Skin epidermis (tissue), 12 donors: ENCODE measurements at regions not wholly inside any gene's neighbourhood (a gene's known extent, or its start where the extent isn't known, plus 50 kb on each side); places are given as distances from the start of the nearest gene placed in this dataset.
"Not testable (repeated sequence)": the region's sequence is repeated elsewhere in the genome, so short reads cannot be mapped to it uniquely, and the experiment has no call there.

Experiments
- H3K27ac ChIP-seq, 21 experiments: fragments of 200-600 bp; sonication (generic) in 11 of 21; one replicate each; pipeline ENCODE4 v1.5.0; 2020; ENCODE audit warnings: mild to moderate bottlenecking in 3 of 21, inconsistent platforms in 2 of 21, moderate library complexity in 2 of 21
- H3K4me3 ChIP-seq, 7 experiments: fragments of 200-600 bp; sonication (generic) in 2 of 7; one replicate each; pipeline ENCODE4 v1.5.0; 2020; ENCODE audit warnings: inconsistent platforms in 2 of 7, mild to moderate bottlenecking in 2 of 7, moderate library complexity in 1 of 7

- H3K4me3 ChIP-seq, H3K27ac ChIP-seq: not testable (repeated sequence)
Observed at GRCh38 chr5:92011845-92012244, 628.7 kb upstream of the ARRDC3 start.

GRCh38 chr5:92003806-92004205, 620.7 kb upstream of the ARRDC3 start:
- no peak overlapping the region for H3K4me3 ChIP-seq
- H3K27ac ChIP-seq = no peak overlapping the region

DNA sequence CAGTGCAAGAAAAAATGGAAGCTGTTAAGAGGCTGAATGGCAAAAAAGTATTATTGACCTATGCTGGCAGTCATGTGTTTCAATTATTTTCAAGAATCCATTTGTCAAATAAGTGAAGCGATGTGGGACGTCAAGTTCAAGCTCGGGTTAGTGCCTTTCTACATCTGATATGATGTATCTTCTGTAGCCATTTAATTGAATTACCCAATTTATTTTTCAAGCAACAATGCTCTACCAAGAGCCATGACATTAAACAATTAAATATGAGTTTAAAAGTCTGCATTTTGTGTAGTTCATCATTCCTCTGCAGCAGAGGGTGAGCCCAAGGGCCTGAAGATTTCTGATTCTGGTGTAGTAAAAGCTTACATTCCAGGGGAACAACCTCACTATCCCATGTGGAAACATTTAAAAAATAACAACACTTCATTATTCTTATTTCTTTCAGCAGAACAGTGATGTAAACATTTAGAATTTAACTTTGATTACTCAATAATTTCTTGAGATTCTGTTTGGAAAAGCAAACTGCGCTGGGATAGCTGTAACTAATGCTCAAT, 619.7 kb upstream of the ARRDC3 start:
- no peak overlapping the region for H3K4me3 ChIP-seq
- no peak overlapping the region for H3K27ac ChIP-seq

- H3K27ac ChIP-seq = no peak overlapping the region
- H3K4me3 ChIP-seq = no peak overlapping the region
Observed at GRCh38 chr5:91998774-91999173, 615.7 kb upstream of the ARRDC3 start.

- no peak overlapping the region for H3K27ac ChIP-seq
- H3K4me3 ChIP-seq = no peak overlapping the region
Observed at GRCh38 chr5:91983869-91984268, 600.8 kb upstream of the ARRDC3 start.

DNA sequence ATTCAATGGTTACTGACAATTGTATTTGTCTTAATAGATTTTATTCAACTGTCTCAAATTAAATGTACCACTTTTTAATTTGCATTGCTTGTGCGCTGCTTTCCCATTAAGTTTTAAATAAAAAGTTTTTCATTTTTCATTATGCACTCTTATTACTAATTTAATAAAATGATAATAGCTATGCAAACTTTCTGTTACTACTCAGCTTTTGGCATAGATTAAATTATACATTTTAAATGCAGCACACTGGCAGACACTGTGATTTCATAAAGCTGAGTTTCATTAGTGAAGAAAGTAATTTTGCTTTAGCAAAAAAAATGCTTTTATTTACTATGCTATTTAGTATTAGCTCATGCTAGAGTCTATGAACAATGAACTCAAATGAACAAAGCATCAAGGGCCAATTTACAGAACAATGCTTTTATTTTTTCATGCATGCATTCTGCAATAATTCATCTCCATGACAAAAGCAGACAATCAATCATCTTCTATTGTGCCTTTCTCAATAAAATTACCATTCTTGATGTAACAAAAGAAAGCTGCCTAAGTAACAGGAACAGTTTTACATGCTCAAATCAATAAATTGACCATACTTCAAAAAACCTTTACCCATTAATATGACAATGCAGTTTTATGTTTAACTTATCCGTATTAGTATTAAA, 595.2 kb upstream of the ARRDC3 start:
- no peak overlapping the region for H3K4me3 ChIP-seq
- H3K27ac ChIP-seq = no peak overlapping the region

DNA sequence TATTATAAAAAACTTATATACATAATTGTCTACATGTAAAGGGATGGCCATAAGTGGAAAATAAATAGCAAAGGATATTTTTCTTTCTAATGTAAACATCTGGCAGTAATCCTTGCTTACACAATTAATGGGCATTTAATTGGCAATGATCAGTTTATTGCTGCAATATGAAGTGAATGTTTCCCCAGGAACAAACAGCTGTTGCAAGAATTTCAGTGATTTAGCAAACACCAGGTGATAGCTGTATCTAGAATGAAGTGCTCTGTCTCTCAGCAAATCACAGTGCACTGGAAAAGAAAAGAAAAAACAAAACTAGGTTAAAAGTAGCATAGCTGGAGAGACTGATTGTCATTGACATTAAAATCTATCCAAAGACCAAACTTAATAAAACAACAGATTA, 594.5 kb upstream of the ARRDC3 start:
- Histone ChIP-seq H3K27ac (no peak overlapping the region), H3K4me3 (no peak overlapping the region)

DNA sequence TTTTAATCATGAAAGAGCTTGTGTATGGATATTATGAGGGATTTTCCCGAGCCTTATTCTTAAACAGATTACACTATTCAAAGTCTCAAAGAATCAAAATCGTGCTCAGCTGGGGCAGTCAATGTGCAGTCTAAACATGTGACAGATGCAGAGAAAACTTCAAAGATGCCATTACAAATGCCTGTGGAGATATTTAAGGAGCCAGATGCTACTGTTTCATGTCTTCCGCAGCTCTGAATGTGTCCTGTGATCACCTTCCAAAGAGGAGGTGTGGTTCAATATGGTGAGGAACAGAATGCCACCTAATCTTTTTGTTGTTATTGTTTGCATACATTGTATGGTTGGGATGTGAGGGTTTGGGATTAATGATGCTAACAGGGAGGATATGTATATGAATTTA, 593.3 kb upstream of the ARRDC3 start:
- H3K4me3 ChIP-seq = no peak overlapping the region
- no peak overlapping the region for H3K27ac ChIP-seq

- Histone ChIP-seq H3K27ac (no peak overlapping the region), H3K4me3 (no peak overlapping the region)
Observed at GRCh38 chr5:91963166-91963565, 580.0 kb upstream of the ARRDC3 start.

- no peak overlapping the region for H3K27ac ChIP-seq
- H3K4me3 ChIP-seq = no peak overlapping the region
Observed at GRCh38 chr5:91957666-91958065, 574.5 kb upstream of the ARRDC3 start.

DNA sequence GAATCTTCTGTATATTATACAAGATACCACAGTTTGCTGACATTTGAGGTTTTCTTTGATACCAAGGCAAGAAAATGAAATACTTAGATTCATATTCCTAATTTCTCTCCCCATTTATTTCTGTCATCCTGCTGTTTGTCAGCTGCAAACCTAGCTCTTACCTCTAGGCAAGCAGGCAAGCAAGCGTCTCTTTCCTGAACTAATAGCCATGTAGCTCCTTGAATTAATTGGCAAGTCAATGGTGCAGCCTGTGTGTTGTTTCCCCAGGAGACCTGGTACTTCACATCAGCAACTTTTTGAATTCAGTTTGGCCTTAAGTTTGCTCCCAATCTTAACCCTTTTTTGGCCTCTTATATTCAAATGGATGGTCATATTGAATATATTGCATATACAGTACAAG, 573.6 kb upstream of the ARRDC3 start:
- Histone ChIP-seq H3K4me3 (no peak overlapping the region), H3K27ac (no peak overlapping the region)

- Histone ChIP-seq H3K4me3 (no peak overlapping the region), H3K27ac (no peak overlapping the region)
Observed at GRCh38 chr5:91955610-91956009, 572.5 kb upstream of the ARRDC3 start.

DNA sequence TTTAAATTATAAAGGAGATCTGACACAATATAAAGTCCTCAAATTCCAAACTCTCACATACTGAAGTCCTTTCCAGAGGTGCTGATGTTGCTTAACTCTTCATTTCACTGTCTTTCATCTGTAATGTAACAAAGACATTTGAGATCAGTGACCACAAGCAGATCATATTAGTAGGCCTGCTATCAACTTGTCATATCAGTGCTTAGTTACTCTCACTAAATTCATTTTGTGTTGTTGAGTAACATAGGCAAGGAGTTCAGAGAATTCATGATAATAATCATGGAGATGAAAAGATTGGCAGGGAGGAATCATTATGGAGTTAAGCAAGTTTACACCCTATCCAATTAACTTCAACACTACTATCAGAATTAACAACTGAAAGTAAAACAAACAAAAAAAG, 571.0 kb upstream of the ARRDC3 start:
- no peak overlapping the region for H3K27ac ChIP-seq

GRCh38 chr5:91950328-91950727, 567.2 kb upstream of the ARRDC3 start:
- no peak overlapping the region for H3K27ac ChIP-seq
- no peak overlapping the region for H3K4me3 ChIP-seq

More for the DNA sequence above, 571.0 kb upstream of the ARRDC3 start:
- no peak overlapping the region for H3K4me3 ChIP-seq

DNA sequence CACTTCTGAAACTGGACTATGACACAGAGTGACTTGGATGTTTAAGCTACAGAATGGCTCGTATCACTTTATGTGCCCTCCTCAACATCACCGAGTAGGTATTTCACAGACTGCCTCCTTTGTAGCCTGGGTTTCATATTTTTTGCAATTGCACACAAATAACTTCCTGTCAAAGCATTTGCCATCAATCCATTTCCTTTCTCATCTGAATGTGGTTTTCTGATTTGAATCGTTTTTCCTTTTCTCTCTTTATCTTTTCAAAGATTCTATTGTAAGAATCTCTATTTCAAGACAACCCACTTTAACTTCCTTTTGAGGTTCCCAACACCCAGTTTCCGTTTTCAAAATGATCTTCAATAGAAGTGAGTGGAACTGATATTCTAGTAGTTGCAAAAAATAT, 563.8 kb upstream of the ARRDC3 start:
- Histone ChIP-seq H3K4me3 (no peak overlapping the region), H3K27ac (no peak overlapping the region)

DNA sequence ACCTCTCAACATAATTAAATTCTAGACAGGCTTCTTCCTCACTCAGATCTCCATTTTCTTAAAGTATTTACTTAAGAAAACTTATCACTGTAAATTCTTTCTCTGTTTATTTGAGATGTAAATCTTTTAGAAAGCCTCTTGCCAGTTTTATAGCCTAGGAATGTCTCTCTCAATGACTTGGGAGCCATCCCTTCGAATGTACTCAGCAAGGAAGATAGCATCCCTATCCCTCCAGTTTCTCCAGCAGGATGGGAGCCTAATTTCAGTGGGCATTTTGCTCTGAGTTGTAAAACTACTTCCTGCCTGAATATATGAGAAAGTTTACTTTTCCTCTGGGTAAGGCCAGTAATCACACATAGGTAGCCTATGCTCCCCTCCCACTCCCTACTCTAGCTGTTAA, 558.5 kb upstream of the ARRDC3 start:
- H3K27ac ChIP-seq = no peak overlapping the region
- no peak overlapping the region for H3K4me3 ChIP-seq

DNA sequence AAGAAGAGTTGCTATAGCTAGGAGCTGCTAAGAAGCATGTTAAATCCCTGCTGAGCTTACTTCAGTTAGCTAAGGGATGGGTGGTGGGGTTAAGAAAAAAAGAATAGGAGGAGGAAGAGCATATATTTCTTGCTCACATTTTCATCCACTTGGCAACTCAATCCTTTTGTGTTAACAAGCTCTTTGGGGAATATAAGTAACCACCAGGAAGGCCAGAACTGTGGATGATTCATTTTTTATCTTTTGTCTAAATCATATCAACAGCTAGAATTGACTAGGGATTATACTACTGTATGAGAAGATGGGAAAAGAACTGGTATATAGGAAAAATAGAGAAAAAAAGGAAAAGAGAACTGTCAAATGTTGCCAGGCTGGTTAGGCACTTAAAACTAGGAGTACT, 555.3 kb upstream of the ARRDC3 start:
- Histone ChIP-seq H3K27ac (no peak overlapping the region), H3K4me3 (no peak overlapping the region)

DNA sequence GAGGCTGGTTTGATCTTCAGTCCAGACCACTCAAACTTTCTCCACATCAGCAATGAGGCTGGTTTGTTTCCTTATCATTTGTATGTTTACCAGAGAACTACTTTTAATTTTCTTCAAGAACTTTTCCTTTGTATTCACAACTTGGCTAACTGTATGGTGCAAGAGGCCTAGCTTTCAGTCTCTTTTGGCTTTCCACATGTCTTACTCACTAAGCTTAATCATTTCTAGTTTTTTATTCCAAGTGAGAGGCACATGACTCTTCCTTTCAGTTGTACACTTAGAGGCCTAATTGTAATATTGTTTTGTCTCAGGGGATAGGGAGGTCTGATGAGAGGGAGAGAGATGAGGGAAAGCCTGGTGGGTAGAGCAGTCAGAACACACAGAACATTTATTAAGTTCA, 554.0 kb upstream of the ARRDC3 start:
- no peak overlapping the region for H3K27ac ChIP-seq
- no peak overlapping the region for H3K4me3 ChIP-seq

- H3K4me3 ChIP-seq = no peak overlapping the region
Observed at GRCh38 chr5:91929522-91929817, 546.4 kb upstream of the ARRDC3 start.

GRCh38 chr5:91928754-91929521, 545.8 kb upstream of the ARRDC3 start:
- no peak overlapping the region for H3K27ac ChIP-seq
- no peak overlapping the region for H3K4me3 ChIP-seq

More at GRCh38 chr5:91929522-91929817, 546.4 kb upstream of the ARRDC3 start:
- H3K27ac ChIP-seq = no peak overlapping the region

GRCh38 chr5:91927439-91927838, 544.3 kb upstream of the ARRDC3 start:
- Histone ChIP-seq H3K4me3 (no peak overlapping the region), H3K27ac (no peak overlapping the region)

- no peak overlapping the region for H3K27ac ChIP-seq
- no peak overlapping the region for H3K4me3 ChIP-seq
Observed at GRCh38 chr5:91925249-91925648, 542.1 kb upstream of the ARRDC3 start.
